Activated T-cell treated with anti-CD3 and anti-CD28 coated beads for 24 hours (primary cell): ENCODE measurements at regions not wholly inside any gene's neighbourhood (a gene's known extent, or its start where the extent isn't known, plus 50 kb on each side); places are given as distances from the start of the nearest gene placed in this dataset.
"Not testable (repeated sequence)": the region's sequence is repeated elsewhere in the genome, so short reads cannot be mapped to it uniquely, and the experiment has no call there.

Experiments
- DNase-seq: peaks from one replicate; pipeline ENCODE4 v3.0.0-alpha.2; 2020; ENCODE audit warnings: low read depth

DNA sequence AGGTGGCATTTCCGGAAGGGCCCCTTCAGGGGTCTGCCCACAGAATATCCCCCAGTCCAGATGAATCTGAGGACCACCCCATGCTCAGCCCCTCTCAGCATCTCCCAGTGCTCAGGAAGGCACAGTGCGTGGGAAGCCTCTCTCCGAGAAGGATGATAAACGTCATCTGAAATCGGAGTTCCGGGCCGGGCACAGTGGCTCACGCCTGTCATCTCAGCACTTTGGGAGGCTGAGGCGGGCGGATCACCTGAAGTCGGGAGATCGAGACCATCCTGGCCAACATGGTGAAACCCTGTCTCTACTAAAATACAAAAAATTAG, 74.5 kb upstream of the PPP1R26 start:
- DNase-seq: not testable (repeated sequence)

DNA sequence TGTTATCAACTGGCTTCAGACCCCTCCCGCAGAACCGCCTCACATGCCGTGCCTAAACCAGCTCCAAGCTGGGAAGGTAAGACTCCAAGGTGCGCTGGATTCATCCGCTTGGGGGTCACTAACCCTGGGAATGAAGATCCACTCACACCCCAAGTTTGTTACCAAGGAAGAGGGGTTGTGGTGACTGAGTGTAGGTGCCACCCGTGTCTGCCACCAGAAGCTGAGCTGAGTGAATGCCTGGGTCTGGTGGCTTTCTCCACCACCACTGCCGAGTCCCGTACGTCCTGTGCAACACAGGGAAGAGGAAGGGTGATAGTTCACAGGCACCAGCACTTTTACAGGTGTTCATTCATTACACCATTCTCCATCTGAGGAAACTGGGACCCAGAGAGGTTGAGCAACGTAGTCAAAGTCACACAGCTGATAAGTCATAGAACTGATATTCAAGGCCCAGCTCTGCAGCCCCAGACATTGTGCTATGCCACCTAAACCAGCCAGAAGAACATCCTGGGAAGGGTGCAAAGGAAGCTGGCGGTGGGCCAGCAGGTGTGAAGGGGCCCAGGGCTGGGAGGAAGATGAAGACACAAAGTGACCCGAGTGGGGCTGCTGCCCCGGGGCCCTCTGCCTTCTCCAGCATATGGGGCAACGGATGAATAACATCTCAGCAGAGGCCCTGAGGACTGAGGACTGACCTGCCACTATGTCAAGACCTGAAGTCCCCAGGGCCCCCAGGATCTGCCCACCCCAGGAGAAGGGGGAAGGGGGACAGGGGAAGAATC, 70.9 kb upstream of the PPP1R26 start:
- no peak for DNase-seq

DNA sequence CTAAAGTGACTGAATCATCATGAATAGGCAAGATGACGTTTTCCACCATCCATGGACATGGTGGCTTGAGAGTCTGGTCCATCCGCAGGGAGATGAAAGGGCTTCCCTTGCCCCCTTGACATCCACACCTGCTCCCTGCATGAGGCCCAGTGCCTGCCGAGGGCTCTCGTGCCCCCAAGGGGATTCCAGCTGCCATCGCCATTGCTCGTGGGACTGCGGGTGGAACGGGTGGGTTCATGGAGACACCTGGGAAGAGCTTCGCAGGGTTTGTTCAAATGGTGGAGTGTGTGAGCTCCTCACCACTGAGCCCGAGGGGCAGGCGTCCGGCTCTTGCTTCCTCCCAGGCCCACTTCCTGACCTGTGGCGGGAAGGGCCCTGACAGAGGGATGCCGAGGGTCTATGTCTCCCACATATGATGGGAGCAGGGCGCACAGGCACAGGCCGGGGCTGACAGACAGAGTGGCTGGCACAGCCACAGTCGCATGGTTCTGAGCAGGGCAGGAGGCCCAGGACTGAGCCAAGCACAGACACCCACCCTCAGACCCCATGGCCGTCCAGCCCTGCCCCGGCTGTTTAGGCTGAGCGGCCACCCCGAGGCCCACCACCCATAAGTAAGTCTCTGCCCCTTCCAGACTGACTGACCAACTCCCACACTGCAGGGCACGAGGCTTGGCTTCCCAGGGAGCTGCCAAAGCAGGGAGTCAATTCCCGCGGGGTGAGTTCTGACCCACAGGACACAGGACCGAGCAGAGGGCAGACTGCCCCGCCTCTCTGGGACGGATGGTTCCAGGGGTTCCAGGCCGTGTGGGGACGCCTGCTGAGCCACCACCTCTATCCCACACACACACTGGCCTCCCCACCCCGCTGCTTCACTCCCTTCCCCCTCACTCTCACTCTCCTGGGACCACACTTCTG, 70.0 kb upstream of the PPP1R26 start:
- no peak for DNase-seq

DNA sequence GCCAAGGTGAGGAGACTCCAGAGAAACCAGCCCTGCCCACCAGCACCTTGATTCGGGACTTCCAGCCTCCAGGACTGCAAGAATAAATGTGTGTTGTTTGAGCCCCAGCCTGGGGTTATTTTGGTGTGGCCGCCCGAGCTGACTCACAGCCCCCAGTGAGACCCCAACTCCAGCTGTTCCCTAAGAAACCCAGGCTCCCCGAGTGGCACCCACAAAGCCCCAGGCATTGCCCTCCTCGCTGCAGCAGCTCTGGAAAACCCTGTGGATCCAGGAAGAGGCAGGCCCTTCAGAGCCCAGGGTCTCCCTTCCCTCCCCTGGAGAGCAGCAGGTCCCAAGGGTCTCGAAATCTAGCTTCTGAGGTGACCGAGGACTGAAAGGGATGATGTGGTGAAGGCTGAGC, 69.2 kb upstream of the PPP1R26 start:
- DNase-seq: no peak

DNA sequence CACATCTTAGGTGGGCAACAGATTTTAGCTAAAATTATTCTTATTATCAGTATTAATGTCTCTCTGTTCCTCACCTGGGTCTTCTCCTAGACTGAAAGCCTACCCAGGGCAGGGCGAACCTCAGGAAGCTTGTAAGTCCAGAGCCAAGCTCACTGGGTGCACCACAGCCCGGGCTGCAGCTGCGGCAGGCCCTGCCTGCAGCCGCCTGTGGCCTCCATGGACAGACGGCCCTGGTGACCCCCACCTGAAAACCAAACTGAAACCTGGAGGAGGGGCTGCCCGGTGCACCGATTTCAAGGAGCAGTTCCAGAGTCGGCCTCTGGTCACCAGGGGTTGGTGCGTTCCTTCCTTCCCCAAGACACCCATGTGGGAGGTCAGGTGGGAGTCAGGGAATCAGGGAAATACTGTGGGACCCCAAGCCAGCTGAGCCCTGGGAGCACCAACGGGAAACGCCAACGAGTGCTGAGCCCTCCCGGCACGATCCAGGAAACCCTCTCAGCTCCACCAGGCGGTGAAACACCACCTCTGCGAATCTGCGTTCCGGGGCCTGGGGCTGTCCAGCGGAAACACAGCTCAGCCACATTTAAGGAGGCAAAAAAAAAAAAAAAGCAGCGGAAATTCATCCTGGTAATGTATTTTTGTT, 68.6 kb upstream of the PPP1R26 start:
- DNase-seq: no peak

DNA sequence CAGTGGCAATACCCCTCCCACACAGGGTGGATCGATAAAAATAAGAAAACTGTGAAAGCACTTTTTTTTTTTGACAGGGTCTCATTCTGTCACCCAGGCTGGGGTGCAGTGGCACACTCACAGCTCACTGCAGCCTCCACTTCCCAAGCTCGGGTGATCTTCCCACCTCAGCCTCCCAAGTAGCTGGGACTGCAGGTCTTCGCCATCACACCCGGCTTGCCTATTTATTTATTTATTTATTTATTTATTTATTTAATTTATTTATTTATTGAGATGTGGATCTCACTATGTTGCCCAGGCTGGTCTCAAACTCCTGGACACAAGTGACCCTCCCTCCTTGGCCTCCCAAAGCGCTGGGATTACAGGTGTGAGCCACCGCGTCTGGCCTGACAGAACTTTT, 68.0 kb upstream of the PPP1R26 start:
- not testable (repeated sequence) for DNase-seq

DNA sequence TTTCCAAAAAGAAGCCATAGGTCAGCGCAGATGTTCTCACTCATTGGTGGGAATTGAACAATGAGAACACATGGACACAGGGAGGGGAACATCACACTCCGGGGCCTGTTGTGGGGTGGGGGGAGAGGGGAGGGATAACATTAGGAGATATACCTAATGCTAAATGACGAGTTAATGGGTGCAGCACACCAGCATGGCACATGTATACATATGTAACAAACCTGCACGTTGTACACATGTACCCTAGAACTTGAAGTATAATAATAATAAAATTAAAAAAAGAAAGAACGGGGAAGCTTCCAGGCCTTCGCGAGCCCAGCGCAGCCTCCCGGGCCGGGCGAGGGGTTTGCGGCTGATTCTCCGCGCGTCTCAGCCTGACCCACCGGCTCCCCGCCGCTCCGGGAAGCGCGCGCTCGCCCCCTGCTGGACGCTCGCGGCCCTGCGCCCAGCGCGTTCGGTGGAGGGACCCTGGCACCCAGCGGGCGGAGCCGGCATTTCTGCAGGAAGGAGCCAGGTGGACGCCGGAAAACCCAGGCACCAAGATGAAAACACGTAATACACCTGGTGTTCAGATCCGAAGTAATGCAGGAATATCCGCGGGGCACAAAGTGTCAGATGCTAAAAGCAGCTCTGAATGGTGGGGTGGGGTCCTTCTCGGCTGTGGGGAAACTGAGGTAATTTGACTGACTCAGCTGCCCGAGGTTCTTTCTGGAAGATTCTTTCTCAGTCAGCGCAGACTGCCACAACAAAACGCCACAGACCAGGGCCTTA, 67.1 kb upstream of the PPP1R26 start:
- peak; percentile 69 for DNase-seq

DNA sequence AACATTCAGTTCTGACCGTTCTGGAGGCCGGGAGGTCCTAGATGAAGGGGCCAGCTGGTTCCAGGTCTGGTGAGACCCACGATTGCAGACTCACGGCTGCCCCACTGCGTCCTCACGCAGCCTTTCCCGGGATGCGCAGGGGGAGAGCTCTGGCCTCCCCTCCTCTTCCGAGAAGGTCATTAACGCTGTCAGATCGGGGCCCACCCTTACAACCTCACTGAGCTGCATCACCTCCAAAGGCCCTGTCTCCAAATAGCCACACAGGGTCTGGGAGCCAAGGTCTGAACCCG, 66.6 kb upstream of the PPP1R26 start:
- DNase-seq: no peak

DNA sequence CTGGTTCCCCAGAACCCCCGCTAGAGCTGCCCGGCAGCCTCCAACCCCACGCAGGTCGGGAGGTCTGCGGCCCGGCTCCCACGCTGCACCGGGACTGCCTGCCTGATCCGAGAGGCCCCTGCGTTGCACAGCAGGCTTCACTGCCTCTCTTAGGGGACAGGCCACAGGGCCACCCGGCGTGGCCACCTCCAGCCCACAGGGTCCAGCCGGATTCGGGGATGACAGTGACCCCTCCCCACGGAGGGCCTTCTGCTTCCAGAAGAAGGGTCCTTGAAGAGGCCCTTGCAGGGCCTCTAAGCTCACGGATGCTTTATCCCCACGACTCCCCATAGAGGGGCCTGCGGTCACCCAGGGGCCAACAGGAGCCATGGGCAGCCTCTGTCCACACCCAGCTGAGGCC, 66.1 kb upstream of the PPP1R26 start:
- no peak for DNase-seq

DNA sequence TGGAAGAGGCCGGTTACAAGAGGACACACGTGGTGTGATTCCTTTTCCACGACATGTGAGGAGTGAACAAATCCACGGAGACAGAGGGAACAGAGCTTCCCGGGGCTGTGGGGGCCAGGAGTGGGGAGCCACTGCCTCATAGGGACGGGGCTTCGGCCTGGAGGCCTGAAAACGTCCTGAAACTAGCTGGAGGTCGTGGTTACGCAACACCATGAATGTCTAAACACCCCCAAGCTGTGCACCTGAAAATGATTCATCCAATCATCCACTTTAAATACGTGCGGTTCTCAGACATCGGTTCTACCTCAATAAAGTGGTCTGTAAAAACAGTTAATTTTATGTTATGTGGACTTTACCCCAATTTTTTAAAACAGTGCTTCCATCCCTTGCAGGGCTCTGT, 65.3 kb upstream of the PPP1R26 start:
- no peak for DNase-seq

DNA sequence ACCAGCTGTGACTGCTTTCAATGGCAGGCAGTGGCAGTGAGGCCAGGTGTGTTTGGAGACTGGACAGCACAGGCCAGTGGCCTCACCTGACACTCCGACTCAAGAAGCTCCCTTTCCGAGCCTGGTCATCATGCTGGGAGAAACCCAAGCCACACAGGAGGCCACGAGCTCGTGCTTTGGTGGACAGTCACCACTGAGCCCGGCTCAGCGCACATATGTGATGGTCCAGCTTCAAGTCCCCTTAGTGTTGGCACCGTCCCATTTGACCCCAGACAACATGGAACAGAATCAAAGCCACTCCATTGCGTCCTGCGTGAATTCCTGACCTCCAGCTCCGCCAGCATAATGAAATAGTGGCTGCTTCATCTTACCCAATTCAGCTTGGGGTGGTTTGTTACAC, 64.0 kb upstream of the PPP1R26 start:
- DNase-seq: no peak

DNA sequence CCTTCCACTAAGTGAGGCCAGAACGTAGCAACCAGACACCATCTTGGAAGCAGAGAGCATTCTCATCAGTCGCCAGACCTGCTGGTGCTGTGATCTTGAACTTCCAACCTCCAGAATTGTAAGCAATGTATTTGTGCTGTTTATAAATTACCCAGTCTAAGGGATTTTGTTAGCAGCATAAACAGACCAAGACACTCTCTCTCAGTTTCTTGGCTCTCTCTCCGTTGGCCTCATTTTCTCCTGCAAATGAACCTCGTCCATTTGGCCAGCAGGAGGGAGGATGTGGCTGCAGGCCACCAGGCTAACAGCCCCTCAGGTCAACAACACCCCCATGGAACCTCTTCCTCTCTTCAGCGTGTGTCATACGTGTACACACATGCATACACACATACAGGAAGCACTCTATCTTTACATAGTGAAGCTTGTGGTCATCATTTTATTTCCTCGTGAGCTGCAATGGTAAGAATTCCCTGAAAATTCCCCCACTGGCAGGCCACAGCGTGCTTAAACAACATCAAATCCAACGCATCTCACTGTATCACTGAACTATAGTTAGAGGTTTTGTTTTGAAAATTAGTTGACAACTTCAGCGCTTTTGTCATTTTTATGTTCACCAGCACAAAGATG, 62.8 kb upstream of the PPP1R26 start:
- no peak for DNase-seq

DNA sequence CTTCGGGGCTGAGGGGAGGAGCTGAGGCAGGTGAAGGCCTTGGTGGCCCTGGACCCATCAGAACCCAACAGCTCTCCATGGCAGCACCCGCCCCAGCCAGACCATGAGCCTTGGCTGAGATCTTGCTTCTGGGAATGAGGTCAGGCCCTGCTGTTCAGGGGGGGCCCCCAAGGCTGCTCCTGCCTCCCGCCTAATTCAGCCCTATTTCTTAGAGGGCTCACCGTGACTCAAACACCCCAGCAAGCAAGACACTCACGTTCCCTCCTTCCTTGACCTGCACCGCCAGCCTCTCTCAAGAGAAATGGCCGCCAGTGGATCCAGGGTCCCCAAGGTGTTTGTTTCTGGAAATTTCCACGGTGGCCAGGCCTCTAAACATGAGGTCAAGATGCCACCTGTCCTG, 61.4 kb upstream of the PPP1R26 start:
- DNase-seq: no peak

DNA sequence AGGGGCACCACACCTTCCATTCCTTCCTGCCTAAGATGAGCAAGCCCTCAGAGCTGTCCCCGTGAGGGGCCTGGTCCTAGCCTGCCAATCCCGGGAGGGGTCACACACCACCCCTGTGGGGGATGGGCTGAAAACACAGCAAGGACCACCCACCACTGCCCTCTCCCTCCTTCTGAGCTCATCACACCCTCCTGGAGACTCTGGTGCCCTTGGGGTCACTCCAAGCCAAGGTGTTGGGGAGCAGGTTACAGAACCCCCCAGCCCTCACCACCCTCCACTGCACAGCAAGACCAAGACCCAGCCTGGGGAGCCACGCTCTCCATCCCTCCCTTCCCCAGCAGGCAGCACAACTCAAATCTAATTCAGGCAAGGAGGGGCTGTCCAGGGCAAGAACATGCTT, 60.5 kb upstream of the PPP1R26 start:
- DNase-seq: no peak

DNA sequence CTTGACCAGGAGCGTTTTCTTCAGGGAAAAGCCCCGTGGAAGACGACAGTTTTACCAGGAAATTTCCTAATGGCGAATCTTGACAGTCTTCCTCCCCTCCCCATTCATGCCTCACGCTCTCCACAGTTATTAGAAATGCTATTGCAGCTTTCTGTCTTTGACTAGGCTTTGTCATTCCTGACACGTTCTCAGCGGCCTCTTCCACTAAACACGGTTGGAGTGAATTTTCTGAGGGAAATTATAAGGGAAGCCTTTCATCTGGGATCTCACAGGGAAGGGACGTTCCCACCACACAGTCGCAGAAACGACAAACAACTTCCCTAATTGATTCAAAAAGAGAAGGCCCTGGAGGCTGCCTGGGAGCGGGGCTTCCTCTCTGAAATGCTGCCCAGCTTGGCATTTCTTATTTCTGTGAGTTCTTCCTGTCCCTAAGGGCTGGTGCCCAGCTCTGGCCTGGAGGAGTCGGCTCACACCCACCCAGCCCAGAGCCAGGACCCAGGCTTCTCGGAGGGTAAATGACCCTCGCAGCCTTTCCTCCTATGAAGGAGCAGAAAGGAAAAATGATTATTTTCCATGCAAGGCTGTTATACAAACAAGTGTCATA, 57.1 kb upstream of the PPP1R26 start:
- DNase-seq: no peak

DNA sequence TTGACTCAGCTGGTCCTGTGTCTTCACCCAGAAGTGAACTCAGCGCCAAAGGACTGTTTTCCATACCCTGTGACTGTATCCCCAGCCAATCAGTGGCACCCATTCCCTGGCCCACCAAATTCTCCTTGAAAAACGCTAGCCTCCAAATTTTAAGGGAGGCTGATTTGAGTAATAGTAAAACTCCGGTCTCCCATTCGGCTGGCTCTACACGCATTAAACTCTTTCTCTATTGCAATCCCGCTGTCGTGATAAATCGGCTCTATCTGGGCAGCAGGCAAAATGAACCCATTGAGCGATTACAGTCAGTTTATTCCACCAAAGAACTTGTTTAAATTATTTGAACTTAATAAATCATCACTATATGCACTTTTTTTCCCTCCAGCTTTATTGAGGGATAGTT, 55.9 kb upstream of the PPP1R26 start:
- no peak for DNase-seq
